ENCODE measurements at regions not wholly inside any gene's neighbourhood (a gene's known extent, or its start where the extent isn't known, plus 50 kb on each side); places are given as distances from the start of the nearest gene placed in this dataset.

GRCh38 chr7:125399408-125399807 lies 469.8 kb upstream of the POT1 start:
- TF ChIP-seq FOXK2 (IDR thresholded peaks at IDR 0.05): no peak
- TF ChIP-seq BHLHE40 (IDR thresholded peaks at IDR 0.05; ENCODE audit: borderline replicate concordance): no peak
- no peak for TF ChIP-seq NFRKB (IDR thresholded peaks at IDR 0.05)
- TF ChIP-seq ARNT (IDR thresholded peaks at IDR 0.05): no peak
- no peak for TF ChIP-seq SUZ12 (IDR thresholded peaks at IDR 0.05)
- no peak for TF ChIP-seq SP1 (IDR thresholded peaks at IDR 0.05)
- TF ChIP-seq CTBP1 (IDR thresholded peaks at IDR 0.05; ENCODE audit: borderline replicate concordance): no peak
- TF ChIP-seq PKNOX1 (IDR thresholded peaks at IDR 0.05): no peak
- no peak for TF ChIP-seq FOXA1 (IDR thresholded peaks at IDR 0.05)
- TF ChIP-seq TARDBP (IDR thresholded peaks at IDR 0.05): no peak
- no peak for TF ChIP-seq HDGF (IDR thresholded peaks at IDR 0.05; ENCODE audit: borderline replicate concordance)
- no peak for TF ChIP-seq FOXM1 (IDR thresholded peaks at IDR 0.05; ENCODE audit: borderline replicate concordance)
- no peak for TF ChIP-seq LEF1 (IDR thresholded peaks at IDR 0.05; ENCODE audit: borderline replicate concordance)
- TF ChIP-seq L3MBTL2 (conservative IDR thresholded peaks at IDR 0.05): no peak
- POLR2A ChIA-PET: no interaction called here
- DNase-seq (ENCODE audit: extremely low spot score): no peak
- CTCF ChIA-PET: no interaction called here

- CTCF ChIA-PET: no interaction called here
- POLR2A ChIA-PET: no interaction called here
- DNase-seq (ENCODE audit: extremely low spot score): no peak
- TF ChIP-seq SUZ12 (IDR thresholded peaks at IDR 0.05) (no peak), NFRKB (IDR thresholded peaks at IDR 0.05) (no peak), TARDBP (IDR thresholded peaks at IDR 0.05) (no peak), HDGF (IDR thresholded peaks at IDR 0.05; ENCODE audit: borderline replicate concordance) (no peak), ZNF384 (IDR thresholded peaks at IDR 0.05) (no peak), ARNT (IDR thresholded peaks at IDR 0.05) (no peak), PKNOX1 (IDR thresholded peaks at IDR 0.05) (no peak), FOXK2 (IDR thresholded peaks at IDR 0.05) (no peak), L3MBTL2 (conservative IDR thresholded peaks at IDR 0.05) (no peak)
Observed at GRCh38 chr7:125396466-125397151, 467.0 kb upstream of the POT1 start.

GRCh38 chr7:125391921-125392320 lies 462.3 kb upstream of the POT1 start:
- no peak for DNase-seq (ENCODE audit: extremely low spot score)
- ChIA-PET CTCF (no interaction called here), POLR2A (no interaction called here)
- TF ChIP-seq SUZ12 (IDR thresholded peaks at IDR 0.05) (no peak), PKNOX1 (IDR thresholded peaks at IDR 0.05) (no peak), ELF4 (IDR thresholded peaks at IDR 0.05) (no peak), FOXM1 (IDR thresholded peaks at IDR 0.05; ENCODE audit: borderline replicate concordance) (no peak), LEF1 (IDR thresholded peaks at IDR 0.05; ENCODE audit: borderline replicate concordance) (no peak), BHLHE40 (IDR thresholded peaks at IDR 0.05; ENCODE audit: borderline replicate concordance) (no peak), L3MBTL2 (conservative IDR thresholded peaks at IDR 0.05) (no peak), SP1 (IDR thresholded peaks at IDR 0.05) (no peak), TARDBP (IDR thresholded peaks at IDR 0.05) (no peak), HDGF (IDR thresholded peaks at IDR 0.05; ENCODE audit: borderline replicate concordance) (no peak), NFRKB (IDR thresholded peaks at IDR 0.05) (no peak)

GRCh38 chr7:125390981-125391380 lies 461.4 kb upstream of the POT1 start:
- ChIA-PET CTCF (no interaction called here), POLR2A (no interaction called here)
- DNase-seq (ENCODE audit: extremely low spot score): no peak
- TF ChIP-seq BHLHE40 (IDR thresholded peaks at IDR 0.05; ENCODE audit: borderline replicate concordance) (no peak), HDGF (IDR thresholded peaks at IDR 0.05; ENCODE audit: borderline replicate concordance) (no peak), TARDBP (IDR thresholded peaks at IDR 0.05) (no peak), ZNF384 (IDR thresholded peaks at IDR 0.05) (no peak), SUZ12 (IDR thresholded peaks at IDR 0.05) (no peak), NFRKB (IDR thresholded peaks at IDR 0.05) (no peak), FOXM1 (IDR thresholded peaks at IDR 0.05; ENCODE audit: borderline replicate concordance) (no peak), ARNT (IDR thresholded peaks at IDR 0.05) (no peak), FOXA1 (IDR thresholded peaks at IDR 0.05) (no peak), FOXK2 (IDR thresholded peaks at IDR 0.05) (no peak), SP1 (IDR thresholded peaks at IDR 0.05) (no peak), CTBP1 (IDR thresholded peaks at IDR 0.05; ENCODE audit: borderline replicate concordance) (no peak), LEF1 (IDR thresholded peaks at IDR 0.05; ENCODE audit: borderline replicate concordance) (no peak)

- CTCF ChIA-PET: no interaction called here
- no peak for DNase-seq (ENCODE audit: extremely low spot score)
- TF ChIP-seq NFRKB (IDR thresholded peaks at IDR 0.05): no peak
- TF ChIP-seq LEF1 (IDR thresholded peaks at IDR 0.05; ENCODE audit: borderline replicate concordance): no peak
- TF ChIP-seq ZNF384 (IDR thresholded peaks at IDR 0.05): no peak
- POLR2A ChIA-PET: no interaction called here
Observed at GRCh38 chr7:125386211-125386610, 456.6 kb upstream of the POT1 start.

- TF ChIP-seq FOXM1 (IDR thresholded peaks at IDR 0.05; ENCODE audit: borderline replicate concordance) (no peak), LEF1 (IDR thresholded peaks at IDR 0.05; ENCODE audit: borderline replicate concordance) (no peak), NFRKB (IDR thresholded peaks at IDR 0.05) (no peak), TARDBP (IDR thresholded peaks at IDR 0.05) (no peak), HDGF (IDR thresholded peaks at IDR 0.05; ENCODE audit: borderline replicate concordance) (no peak), L3MBTL2 (conservative IDR thresholded peaks at IDR 0.05) (no peak)
- POLR2A ChIA-PET: no interaction called here
- no peak for DNase-seq (ENCODE audit: extremely low spot score)
- CTCF ChIA-PET: no interaction called here
Observed at GRCh38 chr7:125383324-125383723, 453.7 kb upstream of the POT1 start.

Measured in HEK293T (cell line).